ENCODE measurements at regions not wholly inside any gene's neighbourhood (a gene's known extent, or its start where the extent isn't known, plus 50 kb on each side); places are given as distances from the start of the nearest gene placed in this dataset.

DNA sequence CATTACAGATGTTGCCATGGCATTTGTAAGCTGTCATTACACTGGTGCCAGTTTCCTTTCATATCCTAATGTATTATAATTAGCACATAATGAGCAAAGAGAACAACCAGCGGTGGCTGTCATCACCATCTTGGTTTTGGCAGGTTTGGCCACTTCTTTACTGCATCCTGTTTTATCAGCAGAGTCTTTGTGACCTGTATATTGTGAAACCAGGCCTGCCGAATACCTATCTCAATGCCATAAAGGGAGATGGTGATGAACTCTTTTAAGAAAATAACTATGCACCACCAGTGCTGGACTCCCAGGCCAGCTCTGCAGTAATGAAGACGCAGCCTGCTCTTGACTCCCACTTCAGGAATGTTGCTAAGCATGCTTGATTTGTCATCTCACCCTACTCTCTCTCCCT is 458.1 kb upstream of the NR2F2 start:
- no peak for DNase-seq (ENCODE audit: low read depth)

DNA sequence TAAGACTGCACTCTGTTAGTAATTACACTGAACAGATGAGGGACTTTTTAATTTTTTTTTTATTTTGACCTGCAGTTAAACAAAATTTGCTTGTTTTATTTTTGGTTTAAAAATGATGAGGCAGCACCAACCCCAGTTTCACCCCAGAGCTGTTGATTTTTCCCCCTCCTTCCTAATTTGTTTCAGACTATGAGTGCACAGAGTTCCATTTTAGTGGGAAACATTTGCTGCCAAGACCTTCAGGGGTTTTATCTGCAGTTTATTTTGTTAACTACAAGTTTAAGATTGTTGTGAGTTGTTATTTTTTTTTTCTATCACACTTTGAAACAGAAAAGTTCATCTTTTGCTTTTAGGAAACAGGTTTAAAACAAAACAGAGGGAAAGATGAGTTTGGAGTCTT is 455.9 kb upstream of the NR2F2 start:
- no peak for DNase-seq (ENCODE audit: low read depth)

- no peak for DNase-seq (ENCODE audit: low read depth)
Measured at GRCh38 chr15:95875121-95875643, 455.3 kb upstream of the NR2F2 start.

GRCh38 chr15:95880031-95880570 is 450.4 kb upstream of the NR2F2 start:
- DNase-seq (ENCODE audit: low read depth), result no peak

DNA sequence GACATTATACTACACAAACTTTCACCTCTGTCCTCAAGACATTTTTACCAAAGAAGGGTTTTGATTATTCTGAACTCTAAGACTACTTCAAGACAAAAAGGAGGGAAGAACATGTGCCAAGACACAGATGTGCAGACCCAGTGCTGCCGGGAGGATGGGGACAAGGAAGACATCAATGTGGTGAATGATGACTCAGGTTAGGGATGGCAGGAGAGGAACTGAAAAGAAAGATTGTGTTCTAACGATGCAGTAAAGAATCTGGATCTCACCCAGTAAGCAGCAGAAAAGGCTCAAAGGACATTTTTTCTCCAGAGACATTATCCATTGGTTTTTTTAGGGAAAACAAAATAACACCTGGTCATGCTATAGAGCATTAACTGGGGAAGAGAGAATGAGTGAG is 449.9 kb upstream of the NR2F2 start:
- DNase-seq (ENCODE audit: low read depth), result no peak

DNA sequence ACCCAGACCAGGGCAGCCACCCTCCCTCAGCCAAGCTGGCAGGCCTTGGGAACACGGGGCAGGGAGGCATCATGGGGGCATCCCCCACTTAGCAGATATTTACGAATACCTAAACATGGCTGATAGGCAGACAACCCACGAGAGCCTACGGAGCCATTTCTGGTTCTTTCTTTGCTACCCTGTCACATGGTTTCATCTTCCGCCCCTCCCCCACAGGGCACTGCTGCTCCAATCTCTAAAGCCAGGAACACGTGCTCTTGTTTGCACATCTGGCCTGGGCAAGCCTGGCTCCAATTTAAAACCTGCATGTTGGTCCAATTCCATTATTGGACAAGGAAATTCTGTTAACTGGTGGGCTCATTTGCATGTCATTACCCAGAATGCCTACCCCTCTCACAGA is 447.4 kb upstream of the NR2F2 start:
- DNase-seq (ENCODE audit: low read depth), result no peak

DNA sequence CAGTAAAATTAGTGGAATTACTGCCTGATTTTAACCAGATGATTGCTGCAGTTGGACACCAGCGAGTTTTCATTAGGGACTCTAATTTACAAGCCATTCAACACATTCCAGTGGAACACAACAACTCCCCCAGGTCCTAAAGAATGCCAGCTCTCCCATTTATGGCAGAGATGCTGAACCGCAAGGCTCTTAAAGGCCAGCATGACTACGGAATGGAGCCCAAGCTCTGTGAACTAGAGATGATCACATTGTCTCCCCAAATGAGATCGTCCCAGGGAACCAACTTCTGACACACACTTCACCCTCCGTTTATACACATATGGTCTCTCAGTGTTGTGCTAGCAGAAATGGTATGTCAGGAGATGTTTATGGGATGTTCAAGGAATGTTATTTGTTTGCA is 446.2 kb upstream of the NR2F2 start:
- no peak for DNase-seq (ENCODE audit: low read depth)

GRCh38 chr15:95887666-95888390 is 442.7 kb upstream of the NR2F2 start:
- no peak for DNase-seq (ENCODE audit: low read depth)

- DNase-seq (ENCODE audit: low read depth), result no peak
Measured at GRCh38 chr15:95888762-95889161, 441.7 kb upstream of the NR2F2 start.

GRCh38 chr15:95894407-95894956 is 436.0 kb upstream of the NR2F2 start:
- no peak for DNase-seq (ENCODE audit: low read depth)

GRCh38 chr15:95895508-95895907 is 435.0 kb upstream of the NR2F2 start:
- DNase-seq (ENCODE audit: low read depth), result no peak

GRCh38 chr15:95897651-95898050 is 432.8 kb upstream of the NR2F2 start:
- DNase-seq (ENCODE audit: low read depth), result no peak

DNA sequence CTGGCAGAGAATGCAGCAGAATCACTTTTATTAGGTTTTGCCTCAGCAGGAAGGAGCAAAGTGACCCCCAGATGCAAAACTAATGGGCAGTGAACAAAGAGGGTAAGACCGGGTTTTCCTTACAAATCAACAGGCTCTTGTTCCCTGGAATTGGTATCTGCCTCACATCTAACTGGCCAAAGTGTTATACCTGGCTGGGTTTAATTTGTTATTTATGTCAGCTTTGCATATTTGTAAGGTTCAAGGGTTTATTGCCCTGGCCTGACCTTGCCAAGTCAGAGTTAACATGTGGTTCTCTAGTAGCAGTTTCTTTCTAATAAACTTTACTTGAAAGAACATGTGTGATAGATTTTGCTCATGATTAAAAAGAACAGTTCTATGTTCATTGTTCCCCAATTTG is 431.7 kb upstream of the NR2F2 start:
- DNase-seq (ENCODE audit: low read depth), result no peak

DNA sequence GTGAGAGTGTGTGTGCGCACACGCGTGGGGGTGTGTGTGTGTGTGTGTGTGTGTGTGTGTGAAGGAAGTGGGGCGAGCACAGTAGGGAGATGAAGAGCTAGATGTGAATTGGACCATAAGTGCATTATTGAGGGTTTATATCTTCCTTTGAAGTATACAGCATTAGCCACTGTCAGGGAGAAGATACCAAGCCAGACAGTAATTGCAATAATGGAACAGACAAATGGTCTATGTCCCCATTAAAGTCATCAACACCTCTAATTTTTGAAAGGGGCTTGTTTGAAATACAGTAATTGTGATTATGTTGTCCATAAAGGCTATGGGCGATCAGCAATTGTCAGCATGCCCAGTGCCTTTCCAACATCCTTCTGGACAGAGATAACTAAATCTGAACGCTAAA is 429.2 kb upstream of the NR2F2 start:
- no peak for DNase-seq (ENCODE audit: low read depth)

DNA sequence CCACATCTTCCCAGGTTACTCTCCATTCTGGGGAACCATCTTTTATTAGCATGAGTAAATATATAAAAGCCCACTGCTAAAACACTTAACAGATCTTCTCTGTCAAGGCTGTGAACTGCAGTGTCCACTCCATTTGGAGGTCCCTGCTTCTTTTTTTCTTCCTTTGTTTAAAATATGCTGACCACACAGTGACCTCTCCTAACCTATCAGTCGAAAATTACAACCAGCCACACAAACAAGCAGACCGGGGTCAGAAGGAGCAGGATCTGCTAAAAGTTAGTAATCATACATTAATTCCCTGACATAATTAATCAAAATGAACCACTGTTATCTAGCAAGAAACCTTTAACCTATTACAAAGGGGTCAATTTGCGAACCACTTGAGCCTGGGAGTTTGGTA is 427.9 kb upstream of the NR2F2 start:
- no peak for DNase-seq (ENCODE audit: low read depth)

DNA sequence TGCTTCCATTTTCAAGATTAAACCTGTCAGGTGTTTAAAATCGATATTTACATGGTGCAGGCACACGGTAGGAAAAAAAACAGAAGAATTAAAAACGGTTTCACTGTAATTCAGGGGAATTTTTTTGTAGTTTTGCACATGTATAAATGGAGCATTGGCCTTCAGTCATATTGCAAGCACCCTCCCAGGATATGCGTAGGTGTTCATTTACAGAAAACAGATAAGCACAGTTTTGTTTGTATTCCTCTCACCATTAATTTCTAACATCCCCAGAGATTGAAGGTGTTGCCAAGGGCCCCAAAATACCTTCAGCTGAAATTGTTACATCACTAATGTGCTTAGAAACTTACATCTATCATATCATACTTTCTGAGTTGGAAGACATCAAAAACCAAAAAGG is 427.1 kb upstream of the NR2F2 start:
- no peak for DNase-seq (ENCODE audit: low read depth)

DNA sequence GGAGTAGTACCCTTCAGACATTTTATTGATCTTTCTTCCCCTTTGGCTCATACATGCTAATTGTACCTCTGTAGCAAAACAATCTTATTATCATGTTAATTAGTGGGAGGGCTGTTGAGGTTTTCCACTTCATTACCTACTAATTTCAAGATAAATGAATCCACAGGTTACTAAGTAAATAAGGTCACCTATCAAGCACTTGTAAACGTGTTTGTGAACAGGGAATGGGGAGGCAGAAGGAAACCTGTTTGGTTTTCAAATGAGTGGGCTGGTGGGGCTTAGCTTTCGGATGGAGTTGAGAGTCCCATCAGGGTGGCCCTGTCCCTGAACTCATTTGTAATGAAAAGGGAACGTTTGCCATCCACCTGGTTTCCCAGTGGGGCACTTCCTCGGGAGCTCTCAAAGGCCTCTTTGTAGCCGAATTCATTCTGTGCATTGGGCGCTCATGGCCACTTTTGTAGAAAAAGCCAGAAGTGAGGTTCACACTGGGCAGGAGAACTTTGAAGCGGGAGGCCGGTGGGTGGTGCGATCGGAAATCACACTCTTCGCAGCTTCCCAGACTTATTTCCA is 419.8 kb upstream of the NR2F2 start:
- DNase-seq (ENCODE audit: low read depth), result no peak

DNA sequence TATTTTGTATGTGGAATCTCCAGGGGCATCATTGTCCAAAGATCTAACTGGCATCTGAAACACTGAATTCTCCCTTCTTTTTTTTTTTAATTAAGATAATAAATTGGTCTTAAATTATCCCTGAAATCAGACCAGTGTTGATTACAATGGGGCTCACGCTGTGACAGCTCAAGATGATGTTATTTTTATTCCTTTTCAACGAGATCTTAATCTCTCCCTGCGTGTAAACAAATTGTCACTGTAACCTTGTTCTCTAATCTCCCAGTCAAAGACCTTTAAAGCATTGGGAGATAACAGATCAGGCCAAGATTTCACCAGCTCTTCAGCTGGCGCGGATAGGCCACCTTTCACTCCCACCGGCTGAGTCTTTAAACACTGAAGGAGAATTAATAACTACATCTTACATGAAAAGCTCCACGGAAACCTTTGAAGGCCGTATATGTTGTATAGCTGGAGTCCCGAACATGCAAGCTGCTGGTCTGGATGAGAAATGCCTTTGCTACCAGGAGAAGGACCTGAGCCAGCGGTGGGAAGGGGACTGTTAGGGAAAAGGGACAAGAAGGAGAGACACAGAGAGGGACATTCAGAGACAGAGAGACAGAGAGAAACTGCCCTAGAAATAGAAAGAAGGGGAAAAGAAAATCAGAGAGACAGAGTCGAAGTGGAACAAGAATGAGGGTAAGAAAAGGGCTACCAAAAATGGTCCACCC is 418.8 kb upstream of the NR2F2 start:
- no peak for DNase-seq (ENCODE audit: low read depth)

DNA sequence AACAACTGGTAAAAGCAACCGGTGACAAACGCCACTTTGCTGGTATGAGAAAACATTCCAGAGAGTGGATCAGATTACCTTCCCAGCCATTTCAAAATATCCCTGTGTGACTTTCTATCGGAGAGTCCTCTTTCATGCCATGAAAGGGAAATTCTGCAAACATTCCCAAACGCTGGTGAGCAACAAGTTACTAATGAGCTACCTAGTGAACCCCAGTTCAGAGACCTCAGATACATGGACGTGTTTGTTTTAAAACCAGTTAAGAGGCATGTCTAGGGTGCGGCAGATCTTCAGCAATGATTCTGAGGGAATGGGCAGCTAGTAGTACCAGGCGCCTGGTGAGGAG is 418.2 kb upstream of the NR2F2 start:
- no peak for DNase-seq (ENCODE audit: low read depth)

DNA sequence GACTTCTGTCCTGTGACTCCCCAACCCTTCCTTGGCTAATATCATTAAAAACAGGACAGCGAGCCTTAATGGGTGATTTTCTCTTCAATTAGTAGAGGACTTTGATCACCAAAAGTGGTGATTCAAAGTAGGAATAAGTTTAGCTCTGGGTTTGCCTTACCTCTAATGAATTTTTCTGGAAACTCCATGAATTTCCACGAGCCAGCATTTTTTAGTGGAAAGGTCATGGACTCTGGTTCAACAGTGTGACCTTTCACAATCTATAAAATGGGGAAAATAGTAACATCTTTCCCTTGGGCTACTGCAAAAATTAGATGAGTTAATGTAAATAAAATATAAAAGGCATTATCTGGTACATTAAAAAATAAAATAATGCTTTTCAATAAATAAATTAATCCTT is 417.8 kb upstream of the NR2F2 start:
- DNase-seq (ENCODE audit: low read depth), result no peak

DNA sequence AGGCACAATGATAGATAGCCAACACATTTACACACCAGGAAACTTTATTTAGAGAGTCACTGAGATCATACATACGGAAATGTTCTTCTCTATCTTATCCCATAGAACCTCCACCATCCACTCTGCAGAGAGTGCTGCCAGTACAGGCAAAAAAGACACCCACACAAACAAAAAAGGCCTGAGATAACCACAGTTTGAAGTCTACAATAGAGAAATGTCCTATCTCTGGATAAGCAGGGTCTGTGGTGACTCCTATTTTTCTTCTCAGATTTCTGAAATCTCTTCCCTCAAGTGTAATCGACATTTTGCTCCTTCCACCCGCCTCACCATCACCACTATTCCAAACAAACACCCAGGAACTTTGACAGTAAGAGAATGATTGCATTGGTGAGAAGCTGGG is 413.9 kb upstream of the NR2F2 start:
- DNase-seq (ENCODE audit: low read depth), result no peak

GRCh38 chr15:95918525-95918924 is 412.0 kb upstream of the NR2F2 start:
- no peak for DNase-seq (ENCODE audit: low read depth)

DNA sequence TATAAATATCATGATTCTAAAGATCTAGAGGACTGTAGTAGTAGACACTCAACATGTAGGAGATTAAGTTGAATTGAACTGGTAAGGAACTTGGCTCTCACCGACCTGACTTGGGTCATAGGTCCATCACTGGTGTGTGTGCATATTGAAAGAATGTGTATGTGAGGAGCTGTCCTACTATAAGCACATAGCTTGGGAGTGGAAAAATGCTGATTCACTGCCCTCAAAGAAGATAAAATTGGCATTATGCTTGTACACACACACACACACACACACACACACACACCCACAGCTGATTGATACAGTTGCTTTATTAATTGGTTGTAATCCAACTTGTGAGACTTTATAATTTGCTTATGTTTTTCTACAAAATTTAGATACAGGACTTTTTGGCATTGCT is 411.0 kb upstream of the NR2F2 start:
- DNase-seq (ENCODE audit: low read depth), result no peak
